HG02885 (cell line): ENCODE measurements at regions not wholly inside any gene's neighbourhood (a gene's known extent, or its start where the extent isn't known, plus 50 kb on each side); places are given as distances from the start of the nearest gene placed in this dataset.
"Not testable (repeated sequence)": the region's sequence is repeated elsewhere in the genome, so short reads cannot be mapped to it uniquely, and the experiment has no call there.

Experiments
- ATAC-seq: cut with Tn5 transposase; IDR thresholded peaks from one replicate; pipeline ENCODE4 v1.9.1; 2021; ENCODE audit warnings: mild to moderate bottlenecking; ENCODE audit not compliant: unreplicated experiment, poor library complexity

DNA sequence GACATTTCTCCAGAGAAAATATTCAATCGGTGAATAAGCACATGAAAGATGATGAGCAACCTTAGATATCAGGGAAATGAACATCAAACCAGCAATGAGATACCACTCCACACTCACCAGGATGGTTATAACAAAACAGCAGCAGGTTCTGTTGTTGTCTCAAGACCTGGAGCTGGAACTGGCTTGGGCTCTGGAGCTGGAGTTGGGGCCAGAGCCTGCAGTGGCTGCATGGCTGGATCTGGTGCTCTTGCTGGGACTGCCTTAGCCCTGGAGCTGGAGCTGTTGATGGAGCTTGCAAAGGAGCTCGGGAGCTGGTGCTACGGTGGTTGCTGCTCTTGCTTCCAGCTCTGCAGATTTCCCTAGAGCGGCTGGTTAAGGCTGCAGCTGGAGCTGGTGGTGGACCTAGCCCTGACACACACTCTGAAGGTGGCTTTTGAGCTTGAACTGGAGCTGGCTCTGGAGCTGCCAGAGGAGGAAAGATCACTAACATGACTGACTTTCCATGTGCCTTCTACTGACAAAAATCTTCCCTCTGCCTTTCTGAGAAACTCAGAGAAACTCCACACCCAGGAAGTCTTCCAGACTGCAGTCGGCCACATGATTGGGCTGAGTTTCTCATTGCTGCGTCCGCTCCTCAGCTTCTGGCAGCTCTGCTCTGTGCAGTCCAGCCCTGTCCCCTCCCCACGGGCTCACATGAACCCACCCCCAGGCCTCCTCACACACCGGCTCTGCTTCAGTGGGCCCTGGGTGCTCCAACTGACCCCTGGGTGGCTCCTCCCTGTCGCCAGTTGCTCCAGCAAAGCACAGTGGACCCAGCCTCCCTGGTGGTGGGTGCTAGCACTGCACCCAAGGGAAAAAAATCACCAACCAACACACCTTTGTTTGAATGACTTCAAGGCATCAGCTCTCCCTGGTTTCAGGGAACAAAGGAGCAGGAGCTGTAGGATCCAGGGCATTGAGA, 139.1 kb upstream of the FMN2 start:
- peak; percentile 61 for ATAC-seq

DNA sequence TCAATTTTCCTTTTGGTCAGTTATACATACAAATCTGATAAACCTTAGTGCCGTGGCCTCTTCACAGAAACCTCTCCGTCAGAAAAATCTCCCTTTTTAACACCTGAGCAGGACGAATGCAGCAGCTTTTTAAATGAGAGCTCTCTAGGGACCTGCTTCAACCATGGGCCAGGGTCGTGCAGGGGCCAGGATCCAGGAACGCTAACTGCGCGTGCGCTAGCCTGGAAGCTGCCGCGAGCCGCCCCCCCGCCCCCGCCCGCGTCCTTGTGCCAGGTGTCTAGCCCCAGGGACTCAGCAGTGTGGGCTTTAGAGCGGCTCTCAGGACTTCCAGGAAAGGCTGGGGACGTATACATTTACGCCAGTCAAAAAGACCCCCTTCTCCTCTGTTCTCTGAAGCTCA, 136.8 kb upstream of the FMN2 start:
- ATAC-seq, result no peak

DNA sequence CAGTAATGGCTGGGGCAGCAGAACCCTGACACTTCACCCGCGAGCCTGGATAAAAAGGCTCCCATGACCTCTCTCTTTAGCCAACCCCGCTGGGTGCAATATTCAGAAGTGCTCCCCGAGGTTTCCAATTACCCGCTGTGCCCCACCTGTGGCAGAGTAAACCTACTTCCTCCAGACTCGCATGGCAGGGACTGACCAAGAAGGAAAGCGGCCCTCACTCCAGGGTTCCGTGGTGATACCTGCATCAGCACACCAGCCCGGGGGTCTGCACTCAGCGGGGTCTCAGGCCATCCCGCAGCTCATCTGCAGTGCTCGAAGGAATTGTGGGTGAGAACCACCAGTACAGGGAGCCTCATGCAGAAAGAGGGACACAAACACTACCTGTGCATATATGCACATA, 136.3 kb upstream of the FMN2 start:
- ATAC-seq, result no peak

DNA sequence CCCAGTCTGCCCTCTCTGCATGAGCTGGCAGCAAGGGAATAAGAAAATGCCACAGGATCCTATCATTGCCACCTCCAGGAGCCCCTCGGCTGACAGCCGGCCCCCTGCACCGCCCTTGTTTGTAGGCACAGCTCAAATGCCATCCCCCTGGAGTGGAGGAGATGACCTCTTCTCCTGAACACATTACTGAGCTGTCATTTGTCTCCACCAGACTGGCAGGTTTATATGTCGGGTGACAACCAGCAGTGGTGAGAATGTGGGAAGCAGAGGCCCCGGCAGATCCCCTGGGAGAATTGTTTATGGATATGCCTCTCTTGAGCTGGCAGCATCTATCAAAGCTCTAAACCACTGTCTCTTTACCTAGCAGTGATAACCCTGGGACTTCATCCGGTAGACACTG, 135.4 kb upstream of the FMN2 start:
- ATAC-seq, result no peak

DNA sequence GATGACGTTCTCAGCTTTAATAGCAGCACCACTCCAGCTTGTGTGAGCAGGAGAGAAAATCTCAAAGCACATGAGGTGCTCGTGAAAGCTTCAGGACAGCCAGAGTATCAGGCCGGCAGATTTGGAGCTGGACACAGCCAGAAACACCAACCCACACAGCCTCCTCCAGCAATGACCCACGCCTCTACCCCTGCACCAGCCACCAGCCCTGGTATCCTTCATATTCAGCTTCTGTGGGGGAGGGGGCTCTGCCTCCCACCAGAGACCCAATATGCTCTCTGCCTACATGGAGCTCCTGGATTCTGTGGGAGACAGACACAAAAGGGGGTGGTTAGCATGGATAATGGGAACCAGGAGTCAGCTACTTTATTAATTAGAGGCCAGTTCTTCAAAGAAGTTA, 133.6 kb upstream of the FMN2 start:
- ATAC-seq, result no peak

DNA sequence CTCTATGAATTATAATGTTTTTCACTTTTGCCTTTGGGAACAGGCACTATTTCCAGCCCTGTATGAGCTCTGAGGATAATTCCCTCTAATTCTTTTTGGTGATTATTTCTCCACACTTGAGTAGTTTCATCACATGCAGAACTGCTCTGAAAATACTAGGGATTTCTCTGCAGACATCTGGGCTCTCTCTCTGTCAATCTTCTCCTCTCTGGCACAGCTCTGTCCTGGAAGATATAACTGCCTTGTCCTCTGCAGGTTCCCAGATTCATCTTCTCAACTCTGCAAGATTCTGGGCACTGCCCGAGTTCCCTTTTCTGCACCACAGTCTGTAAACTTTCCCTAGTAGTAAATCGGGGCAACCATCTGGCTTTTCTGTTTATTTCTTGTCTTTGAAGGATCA, 131.3 kb upstream of the FMN2 start:
- no peak for ATAC-seq

DNA sequence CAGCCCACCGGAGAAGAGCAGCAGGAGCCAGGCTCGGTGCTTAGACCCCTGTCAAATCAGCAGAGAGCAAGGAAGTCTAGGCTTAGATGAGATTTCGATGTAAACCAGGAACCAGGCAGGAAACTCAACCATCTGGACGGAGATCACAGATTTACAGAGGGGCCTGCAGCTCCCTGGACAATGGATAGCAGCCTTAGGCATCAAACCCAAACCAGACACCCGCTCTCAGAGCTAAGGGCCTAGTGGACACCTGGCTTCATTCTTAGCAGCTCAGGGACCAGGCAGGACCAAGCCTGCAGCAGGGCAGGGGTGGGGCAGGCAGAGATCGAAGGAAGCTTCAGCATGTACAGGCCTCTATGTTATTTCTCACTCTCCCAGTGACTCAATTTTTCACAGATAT, 127.8 kb upstream of the FMN2 start:
- ATAC-seq, result no peak

DNA sequence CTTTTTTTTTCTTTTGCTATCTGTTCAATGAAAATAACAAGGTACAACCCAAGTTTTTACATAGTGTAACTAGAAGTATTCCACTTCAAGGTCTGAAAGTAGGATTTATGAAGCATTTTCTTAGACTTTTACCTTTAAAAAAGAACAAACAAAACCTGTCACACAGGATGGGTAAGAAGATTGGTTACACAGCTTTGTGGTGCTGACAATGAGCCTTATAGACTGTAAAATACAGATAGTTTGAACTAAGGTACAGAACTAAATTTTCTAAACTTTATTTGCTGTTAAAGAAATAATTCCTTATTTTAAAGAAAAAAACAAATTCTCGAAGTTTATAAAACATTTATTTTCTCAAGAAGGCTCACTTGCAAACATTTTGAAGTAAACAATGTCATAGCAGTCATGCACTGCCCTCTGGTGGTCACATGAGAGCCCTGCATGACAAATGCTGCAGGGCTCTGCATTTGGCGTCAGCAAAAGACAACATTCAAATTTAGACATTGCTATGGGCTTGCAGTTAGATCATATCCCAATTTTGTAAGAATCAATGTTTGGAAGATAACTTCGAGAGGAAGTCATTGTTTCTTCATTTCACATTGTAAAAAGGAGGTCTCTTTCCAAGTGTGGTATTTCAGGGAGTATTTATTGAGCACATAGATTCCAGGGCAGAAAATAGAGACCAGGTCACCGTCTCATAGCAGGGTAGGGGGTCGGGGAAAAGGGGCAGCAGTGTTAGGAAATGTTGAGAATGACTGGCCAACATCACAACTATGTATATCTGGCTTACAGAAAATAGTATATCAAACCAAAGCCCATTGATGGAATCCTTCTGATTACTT, 115.3 kb upstream of the FMN2 start:
- ATAC-seq, result peak; percentile 97

DNA sequence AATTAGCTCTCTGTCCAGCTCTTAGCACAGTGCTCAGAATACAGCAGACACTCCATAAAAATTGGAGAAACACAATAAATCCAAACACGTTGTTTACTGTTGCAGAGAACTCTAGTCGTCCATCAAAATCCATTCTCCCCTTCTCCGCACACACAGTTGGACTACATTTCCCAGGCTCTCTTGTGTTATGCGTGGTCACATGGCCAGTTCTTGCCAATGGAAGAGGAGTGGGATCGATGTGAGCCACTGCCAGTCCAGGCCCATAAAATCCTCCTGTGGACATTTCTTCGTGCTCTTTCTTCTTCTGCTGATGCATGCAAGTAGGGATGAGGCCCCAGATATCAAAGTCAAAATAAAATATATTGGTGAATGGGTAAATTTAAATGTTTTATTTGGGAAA, 114.3 kb upstream of the FMN2 start:
- ATAC-seq, result no peak

DNA sequence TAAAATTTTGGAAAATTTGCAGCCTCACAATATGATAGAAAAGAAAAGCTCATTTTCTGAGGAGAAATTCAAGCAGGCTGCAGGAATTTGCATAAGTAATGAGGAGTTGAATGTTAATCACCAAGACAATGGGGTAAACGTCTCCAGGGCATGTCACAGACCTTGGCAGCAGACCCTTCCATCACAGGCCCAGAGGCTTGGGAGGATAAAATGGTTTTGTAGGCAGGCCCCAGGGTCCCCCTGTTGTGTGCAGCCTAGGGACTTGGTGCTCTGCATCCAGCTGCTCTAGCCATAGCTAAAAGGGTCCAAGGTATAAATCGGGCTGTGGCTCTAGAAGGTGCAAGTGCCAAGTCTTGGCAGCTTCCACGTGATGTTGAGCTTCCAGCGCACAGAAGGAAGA, 112.2 kb upstream of the FMN2 start:
- ATAC-seq, result no peak

DNA sequence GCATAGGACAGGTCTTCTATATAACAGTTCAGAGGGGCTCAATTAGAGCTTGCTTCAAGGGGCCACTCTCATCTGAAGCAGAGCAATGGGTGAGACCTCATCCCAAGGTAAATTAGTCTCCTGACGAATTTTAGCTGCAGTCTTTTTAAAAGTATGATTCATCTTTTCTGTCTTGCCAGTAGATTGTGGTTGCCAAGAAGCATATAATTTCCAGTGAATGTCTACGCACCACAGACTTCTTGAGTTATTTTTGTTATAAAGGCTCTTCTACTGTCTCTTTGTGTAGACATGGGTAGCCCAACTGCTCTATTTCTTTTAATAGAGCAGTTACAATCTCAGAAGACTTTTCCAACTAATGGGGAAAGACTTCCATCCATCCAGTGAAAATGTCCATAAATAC, 108.9 kb upstream of the FMN2 start:
- no peak for ATAC-seq

DNA sequence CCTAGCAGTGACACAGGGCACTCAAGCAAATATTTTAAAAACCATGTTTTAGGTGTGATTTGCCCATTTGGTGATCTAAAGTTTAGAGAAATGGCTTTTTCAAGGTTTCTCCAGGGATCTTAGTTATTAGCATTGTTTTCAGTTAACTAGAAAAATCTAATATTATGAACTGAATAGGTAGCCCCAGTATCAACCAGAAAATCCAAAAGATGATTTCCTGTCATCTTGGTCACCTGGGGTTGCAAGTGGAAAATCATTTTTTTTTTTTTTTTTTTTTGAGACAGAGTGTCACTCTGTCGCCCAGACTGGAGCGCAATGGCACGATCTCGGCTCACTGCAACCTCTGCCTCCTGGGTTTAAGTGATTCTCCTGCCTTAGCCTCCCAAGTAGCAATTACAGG, 106.6 kb upstream of the FMN2 start:
- no peak for ATAC-seq

DNA sequence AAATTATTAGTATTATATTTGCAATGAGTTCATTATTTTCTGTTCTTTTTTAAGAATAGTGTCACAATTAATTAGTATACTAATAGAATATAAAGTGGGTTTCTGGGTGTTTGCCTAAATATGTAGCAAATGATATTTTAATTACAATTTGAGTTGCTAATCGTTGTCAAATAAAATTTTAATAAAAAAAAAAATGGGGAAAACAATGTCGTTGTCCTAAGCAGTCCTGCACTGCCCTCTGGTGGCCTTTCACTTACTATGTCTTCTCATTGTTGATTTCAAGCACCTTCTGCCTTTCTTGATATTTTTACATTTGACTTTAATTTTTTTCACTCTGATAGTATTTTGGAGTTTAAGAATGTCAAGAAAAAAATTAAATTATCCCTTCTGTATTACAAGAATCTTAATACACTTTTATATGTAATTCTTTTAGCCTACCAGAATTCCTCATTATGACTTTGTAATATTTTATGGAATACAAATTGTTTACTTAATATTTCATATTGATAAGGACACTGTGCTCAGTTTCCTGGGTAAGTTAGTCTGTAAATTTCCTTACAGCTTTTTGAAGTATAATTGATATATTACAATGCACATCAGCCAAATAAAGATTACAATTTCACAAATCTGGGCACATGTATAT, 104.5 kb upstream of the FMN2 start:
- peak; percentile 59 for ATAC-seq

DNA sequence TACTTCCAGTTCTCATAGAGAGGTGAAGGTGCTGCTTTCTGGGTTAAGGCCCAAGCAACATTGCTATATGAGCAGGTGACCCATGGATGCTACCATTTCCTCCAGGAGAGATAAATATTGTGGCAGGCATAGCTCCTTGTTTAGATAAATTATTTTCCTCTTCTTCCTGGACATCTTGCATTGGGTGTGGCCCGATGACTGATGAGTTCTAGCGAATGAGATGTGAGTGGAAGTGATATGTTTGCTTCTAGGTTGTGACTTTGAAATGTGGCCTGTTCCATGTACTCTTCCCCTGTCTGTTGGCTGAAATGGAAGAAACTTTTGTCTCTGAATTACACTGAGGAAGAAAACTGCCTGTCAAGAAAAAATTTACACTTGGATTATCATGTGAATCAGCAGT, 101.7 kb upstream of the FMN2 start:
- no peak for ATAC-seq

DNA sequence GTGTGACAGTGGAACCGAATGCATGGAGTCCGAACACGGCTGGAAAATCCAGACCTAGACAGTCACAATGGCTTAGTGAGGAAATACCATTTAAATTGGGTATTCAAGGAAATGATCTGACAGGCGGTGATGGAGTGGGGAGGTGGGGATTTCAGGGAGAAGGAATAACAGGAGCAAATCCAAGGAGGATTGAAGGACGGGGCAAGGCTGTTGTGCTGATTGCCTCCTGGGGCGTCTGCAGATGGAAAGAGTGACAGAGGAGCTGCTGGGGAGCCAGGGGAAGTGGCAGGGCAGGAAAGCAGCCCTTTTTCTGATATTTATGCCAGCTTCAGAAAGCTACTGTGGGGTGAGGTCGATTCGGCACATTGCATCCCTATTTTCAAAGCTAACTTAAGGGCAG, 99.1 kb upstream of the FMN2 start:
- not testable (repeated sequence) for ATAC-seq

DNA sequence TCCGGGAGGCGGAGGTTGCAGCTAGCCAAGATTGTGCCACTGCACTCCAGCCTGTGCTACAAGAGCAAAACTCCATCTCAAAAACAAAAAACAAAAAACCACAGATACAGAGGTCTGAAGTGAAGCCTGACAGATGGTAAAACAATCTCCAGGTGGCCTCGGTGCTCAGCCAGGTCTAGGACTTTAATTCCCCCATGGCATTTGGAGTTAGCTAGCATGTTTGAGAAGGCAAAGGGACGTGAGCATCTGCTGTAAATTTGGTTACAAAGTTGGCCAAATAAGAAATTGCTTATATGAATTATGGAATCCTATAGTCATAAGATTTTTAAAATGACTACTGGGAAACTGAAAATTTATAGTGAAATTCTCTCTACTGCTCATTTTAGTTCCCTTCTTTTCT, 98.3 kb upstream of the FMN2 start:
- no peak for ATAC-seq

DNA sequence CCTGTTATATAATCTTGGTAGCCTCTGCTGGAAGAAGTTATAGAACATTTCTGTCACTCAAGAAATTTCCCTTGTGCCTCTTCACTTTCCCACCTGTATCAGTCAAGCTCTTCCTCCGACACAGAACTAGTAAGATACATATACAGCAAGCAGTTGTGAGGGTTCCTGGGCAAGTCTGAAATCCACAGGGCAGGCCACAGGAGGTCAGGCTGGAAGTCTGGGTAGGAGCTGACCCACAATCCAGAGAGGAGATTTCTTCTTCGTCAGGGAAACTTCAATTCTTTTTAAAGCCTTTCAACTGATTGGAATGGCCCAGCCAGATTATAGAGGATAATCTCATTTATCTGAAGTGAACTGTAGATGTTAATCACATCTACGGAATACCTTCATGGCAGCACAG, 96.4 kb upstream of the FMN2 start:
- no peak for ATAC-seq

DNA sequence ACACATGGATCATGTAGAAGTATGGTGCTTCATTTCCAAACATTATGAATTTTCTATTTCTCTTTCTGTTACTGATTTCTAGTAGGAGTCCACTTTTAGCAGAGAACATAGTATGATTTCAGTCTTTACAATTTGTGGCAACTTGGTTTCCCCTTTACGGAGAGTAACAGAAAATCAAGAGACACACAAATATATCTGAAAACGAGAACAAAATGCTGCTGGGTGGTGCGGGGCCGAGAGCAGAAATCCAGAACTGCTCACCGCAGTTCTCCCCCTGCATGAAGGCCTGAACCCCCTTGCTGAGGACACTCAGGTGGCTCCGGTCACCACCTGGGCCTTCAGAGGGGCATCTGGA, 94.5 kb upstream of the FMN2 start:
- no peak for ATAC-seq

DNA sequence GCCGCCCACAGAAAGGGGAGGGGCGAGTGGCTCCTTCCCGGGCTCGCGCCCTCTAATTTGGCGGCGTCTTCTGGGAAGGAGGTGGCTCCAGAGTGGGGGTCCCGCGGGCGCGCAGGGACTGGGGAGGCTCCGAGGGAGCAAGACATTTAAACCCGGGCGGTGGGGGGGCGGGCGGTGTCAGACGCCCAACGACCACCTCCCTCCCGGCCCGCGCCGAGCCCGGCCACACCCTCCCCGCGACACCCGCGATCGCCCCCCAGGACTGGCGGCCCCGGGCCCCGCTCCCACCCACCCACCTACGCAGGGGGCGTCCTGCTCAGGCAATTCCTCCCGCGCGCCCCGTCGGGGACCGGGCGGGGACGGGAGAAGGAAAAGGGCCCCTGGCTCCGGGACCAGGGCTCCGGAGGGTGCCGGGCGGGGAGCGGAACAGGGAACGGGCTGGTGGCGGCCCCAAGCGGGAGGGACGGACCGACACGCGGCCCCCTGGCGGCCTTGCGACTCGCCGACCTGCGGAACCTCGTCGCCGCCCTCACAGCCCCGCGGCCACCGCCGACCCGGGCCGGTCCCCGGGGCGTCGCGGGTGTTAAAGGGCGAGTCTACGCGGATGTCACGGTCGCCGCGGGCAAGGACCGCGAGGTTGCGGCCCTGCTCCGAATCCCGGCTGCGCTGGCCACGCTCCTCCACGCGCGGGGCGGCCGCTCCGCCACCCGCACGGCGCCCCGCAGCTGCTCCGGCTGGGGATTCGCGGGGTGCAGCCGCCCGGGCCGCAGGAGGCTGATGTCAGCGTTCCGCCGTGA, 94.0 kb upstream of the FMN2 start:
- ATAC-seq, result no peak

DNA sequence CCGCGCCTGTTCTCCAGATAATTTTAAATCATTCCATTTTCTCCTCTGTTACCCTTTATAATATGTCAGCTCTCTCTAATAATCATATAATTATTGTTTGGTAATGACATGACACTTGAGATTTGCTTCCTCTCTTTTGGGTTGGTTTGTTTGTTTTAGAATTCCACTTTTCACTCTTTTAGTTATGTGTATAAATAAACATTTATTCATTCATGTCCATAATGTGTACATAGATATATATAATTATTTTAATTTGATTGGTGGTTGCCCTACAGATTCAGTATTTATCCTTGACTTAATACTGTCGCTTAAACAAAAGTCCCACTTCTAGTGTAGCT, 93.4 kb upstream of the FMN2 start:
- no peak for ATAC-seq
